HuH-7 (cell line): ENCODE measurements at regions not wholly inside any gene's neighbourhood (a gene's known extent, or its start where the extent isn't known, plus 50 kb on each side); places are given as distances from the start of the nearest gene placed in this dataset.

Source experiments
- DNase-seq: peaks from one replicate; pipeline ENCODE4 v3.0.0; 2011; ENCODE audit warnings: low spot score

- no peak for DNase-seq
Measured at GRCh38 chr16:59328961-59329360, 594.8 kb upstream of the GOT2 start.

GRCh38 chr16:59327894-59328293, 593.8 kb upstream of the GOT2 start:
- no peak for DNase-seq

- no peak for DNase-seq
Measured at GRCh38 chr16:59326955-59327354, 592.8 kb upstream of the GOT2 start.

- no peak for DNase-seq
Measured at GRCh38 chr16:59324462-59324861, 590.3 kb upstream of the GOT2 start.

- DNase-seq, result no peak
Measured at GRCh38 chr16:59320657-59321056, 586.5 kb upstream of the GOT2 start.

- no peak for DNase-seq
Measured at GRCh38 chr16:59319871-59320270, 585.8 kb upstream of the GOT2 start.

GRCh38 chr16:59305850-59306249, 571.7 kb upstream of the GOT2 start:
- no peak for DNase-seq

- no peak for DNase-seq
Measured at GRCh38 chr16:59296888-59297287, 562.8 kb upstream of the GOT2 start.

GRCh38 chr16:59295993-59296736, 562.0 kb upstream of the GOT2 start:
- DNase-seq, result no peak

GRCh38 chr16:59295474-59295873, 561.4 kb upstream of the GOT2 start:
- no peak for DNase-seq

GRCh38 chr16:59290718-59291117, 556.6 kb upstream of the GOT2 start:
- no peak for DNase-seq

- no peak for DNase-seq
Measured at GRCh38 chr16:59289151-59289550, 555.0 kb upstream of the GOT2 start.

- DNase-seq, result no peak
Measured at GRCh38 chr16:59274141-59274540, 540.0 kb upstream of the GOT2 start.

- no peak for DNase-seq
Measured at GRCh38 chr16:59263955-59264354, 529.8 kb upstream of the GOT2 start.

GRCh38 chr16:59260892-59261291, 526.8 kb upstream of the GOT2 start:
- no peak for DNase-seq

- no peak for DNase-seq
Measured at GRCh38 chr16:59259950-59260319, 525.8 kb upstream of the GOT2 start.

- no peak for DNase-seq
Measured at GRCh38 chr16:59259074-59259949, 525.2 kb upstream of the GOT2 start.

- no peak for DNase-seq
Measured at GRCh38 chr16:59252317-59252716, 518.2 kb upstream of the GOT2 start.

- no peak for DNase-seq
Measured at GRCh38 chr16:59249011-59249410, 514.9 kb upstream of the GOT2 start.

- DNase-seq, result no peak
Measured at GRCh38 chr16:59242556-59242955, 508.4 kb upstream of the GOT2 start.

GRCh38 chr16:59238246-59238645, 504.1 kb upstream of the GOT2 start:
- no peak for DNase-seq

- DNase-seq, result no peak
Measured at GRCh38 chr16:59236804-59237458, 502.8 kb upstream of the GOT2 start.

- no peak for DNase-seq
Measured at GRCh38 chr16:59224401-59224800, 490.3 kb upstream of the GOT2 start.
